SU-DHL-6 (cell line): ENCODE measurements at regions not wholly inside any gene's neighbourhood (a gene's known extent, or its start where the extent isn't known, plus 50 kb on each side); places are given as distances from the start of the nearest gene placed in this dataset.

ENCODE experiments used
- EZH2phosphoT487 ChIP-seq: fragments of 200-600 bp; sonication (generic), shearing (Covaris generic); conservative IDR thresholded peaks from 2 replicates; pipeline ENCODE4 v1.6.1; 2018; ENCODE audit warnings: mild to moderate bottlenecking, antibody characterized with exemption, low read length, moderate library complexity, mixed read lengths
- TF ChIP-seq, protein P1 (sequence below): fragments of 200-600 bp; sonication (generic); IDR thresholded peaks from one replicate; pipeline ENCODE4 v1.5.1; 2017; ENCODE audit warnings: antibody characterized with exemption, mild to moderate bottlenecking, low read length, moderate library complexity; ENCODE audit not compliant: insufficient read depth, poor library complexity, severe bottlenecking

- TF ChIP-seq, protein P1, sequence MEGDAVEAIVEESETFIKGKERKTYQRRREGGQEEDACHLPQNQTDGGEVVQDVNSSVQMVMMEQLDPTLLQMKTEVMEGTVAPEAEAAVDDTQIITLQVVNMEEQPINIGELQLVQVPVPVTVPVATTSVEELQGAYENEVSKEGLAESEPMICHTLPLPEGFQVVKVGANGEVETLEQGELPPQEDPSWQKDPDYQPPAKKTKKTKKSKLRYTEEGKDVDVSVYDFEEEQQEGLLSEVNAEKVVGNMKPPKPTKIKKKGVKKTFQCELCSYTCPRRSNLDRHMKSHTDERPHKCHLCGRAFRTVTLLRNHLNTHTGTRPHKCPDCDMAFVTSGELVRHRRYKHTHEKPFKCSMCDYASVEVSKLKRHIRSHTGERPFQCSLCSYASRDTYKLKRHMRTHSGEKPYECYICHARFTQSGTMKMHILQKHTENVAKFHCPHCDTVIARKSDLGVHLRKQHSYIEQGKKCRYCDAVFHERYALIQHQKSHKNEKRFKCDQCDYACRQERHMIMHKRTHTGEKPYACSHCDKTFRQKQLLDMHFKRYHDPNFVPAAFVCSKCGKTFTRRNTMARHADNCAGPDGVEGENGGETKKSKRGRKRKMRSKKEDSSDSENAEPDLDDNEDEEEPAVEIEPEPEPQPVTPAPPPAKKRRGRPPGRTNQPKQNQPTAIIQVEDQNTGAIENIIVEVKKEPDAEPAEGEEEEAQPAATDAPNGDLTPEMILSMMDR, result no peak
- TF ChIP-seq EZH2phosphoT487, result no peak
These were observed 253.3 kb downstream of the KLF13 start for GRCh38 chr15:31579976-31580375.
